IMR-90 (cell line): ENCODE measurements at regions not wholly inside any gene's neighbourhood (a gene's known extent, or its start where the extent isn't known, plus 50 kb on each side); places are given as distances from the start of the nearest gene placed in this dataset.

ENCODE experiments used
- ATAC-seq: fragments of 200-7000 bp; cut with Tn5 transposase; 2 replicates; pipeline ENCODE4 v1.9.1; 2020; ENCODE audit warnings: low read depth, mild to moderate bottlenecking, moderate library complexity
- BruUV-seq: library from RNA; stranded (reverse); fragments of 400-500 nt; replicated peaks from 2 replicates; lab custom pipeline; 2021; lab: Mats Ljungman, UMichigan
- CTCF ChIA-PET: fragments of 300-600 bp; formaldehyde crosslinking; extraction: SDS; loops from one replicate; lab custom pipeline; 2021; ENCODE audit warnings: antibody characterized with exemption; lab: Yijun Ruan, JAX
- POLR2A ChIA-PET: fragments of 300-600 bp; sonication (Branson Sonifier 250); formaldehyde crosslinking; loops from one replicate; lab custom pipeline; 2022; ENCODE audit warnings: antibody characterized with exemption; ENCODE audit not compliant: unreplicated experiment; lab: Charles Lee
- DNase-seq: peaks from one replicate; pipeline ENCODE4 v3.0.0; 2013
- H2AFZ ChIP-seq: replicated peaks from 2 replicates; pipeline ENCODE3; 2013; ENCODE audit warnings: low read length, mild to moderate bottlenecking; ENCODE audit not compliant: poor library complexity
- H2AK5ac ChIP-seq: 2 replicates; pipeline ENCODE4 v1.6.1; 2013; ENCODE audit warnings: low read depth, low read length, inconsistent platforms
- H2AK9ac ChIP-seq: replicated peaks from 2 replicates; pipeline ENCODE3; 2013; ENCODE audit warnings: mild to moderate bottlenecking, low read depth, low read length, moderate library complexity; ENCODE audit not compliant: poor library complexity
- H2BK120ac ChIP-seq: 2 replicates; pipeline ENCODE4 v1.6.1; 2013; ENCODE audit warnings: low read depth, low read length, inconsistent platforms
- H2BK15ac ChIP-seq: 3 replicates; pipeline ENCODE4 v1.6.1; 2013; ENCODE audit warnings: low read depth, low read length, inconsistent platforms
- H2BK20ac ChIP-seq: 2 replicates; pipeline ENCODE4 v1.6.1; 2013; ENCODE audit warnings: low read depth, mild to moderate bottlenecking, inconsistent platforms, low read length, moderate library complexity
- H2BK5ac ChIP-seq: 2 replicates; pipeline ENCODE4 v1.6.1; 2013; ENCODE audit warnings: mild to moderate bottlenecking, low read depth, low read length, inconsistent platforms; ENCODE audit not compliant: poor library complexity, severe bottlenecking
- H3K14ac ChIP-seq: replicated peaks from 2 replicates; pipeline ENCODE4 v1.6.1; 2013; ENCODE audit warnings: low read depth, low read length, inconsistent platforms
- H3K18ac ChIP-seq: 2 replicates; pipeline ENCODE4 v1.6.1; 2013; ENCODE audit warnings: low read depth, low read length, control low read depth
- H3K23ac ChIP-seq: 2 replicates; pipeline ENCODE4 v1.6.1; 2013; ENCODE audit warnings: low read depth, low read length, inconsistent platforms
- H3K27ac ChIP-seq: 2 replicates; pipeline ENCODE4 v1.5.1; 2013; ENCODE audit warnings: mild to moderate bottlenecking, control low read depth, low read length; ENCODE audit not compliant: insufficient read depth
- H3K27me3 ChIP-seq: 2 replicates; pipeline ENCODE4 v1.6.1; 2013; ENCODE audit warnings: low read length; ENCODE audit not compliant: control insufficient read depth, insufficient read depth
- H3K36me3 ChIP-seq: 2 replicates; pipeline ENCODE4 v1.6.1; 2013; ENCODE audit warnings: low read length, mixed read lengths; ENCODE audit not compliant: control insufficient read depth, insufficient read depth
- H3K4ac ChIP-seq: 2 replicates; pipeline ENCODE4 v1.6.1; 2013; ENCODE audit warnings: low read depth, low read length, inconsistent platforms
- H3K4me1 ChIP-seq: 2 replicates; pipeline ENCODE4 v1.6.1; 2013; ENCODE audit warnings: low read length, mixed read lengths; ENCODE audit not compliant: control insufficient read depth, insufficient read depth
- H3K4me2 ChIP-seq: 2 replicates; pipeline ENCODE4 v1.6.1; 2013; ENCODE audit warnings: low read depth, mild to moderate bottlenecking, control low read depth, low read length, moderate library complexity
- H3K4me3 ChIP-seq: 2 replicates; pipeline ENCODE4 v1.5.1; 2013; ENCODE audit warnings: low read depth, mild to moderate bottlenecking, control low read depth, low read length, moderate library complexity; ENCODE audit not compliant: insufficient read depth
- H3K56ac ChIP-seq: 2 replicates; pipeline ENCODE4 v1.6.1; 2013; ENCODE audit warnings: low read length, inconsistent platforms; ENCODE audit not compliant: insufficient read depth; ENCODE audit errors: extremely low read depth
- H3K79me1 ChIP-seq, 2 experiments: 2 replicates each; pipeline ENCODE4 v1.6.1; 2013; ENCODE audit warnings: low read length in 2 of 2, inconsistent platforms in 1 of 2, low read depth in 1 of 2
- H3K9ac ChIP-seq: 2 replicates; pipeline ENCODE4 v1.6.1; 2013; ENCODE audit warnings: low read depth, low read length, control low read depth
- H3K9me1 ChIP-seq: 2 replicates; pipeline ENCODE4 v1.6.1; 2013; ENCODE audit warnings: low read length, inconsistent platforms; ENCODE audit not compliant: insufficient read depth
- H3K9me3 ChIP-seq: 2 replicates; pipeline ENCODE4 v1.6.1; 2013; ENCODE audit warnings: low read length; ENCODE audit not compliant: control insufficient read depth, insufficient read depth
- H4K20me1 ChIP-seq: 2 replicates; pipeline ENCODE4 v1.6.1; 2013; ENCODE audit warnings: low read length, inconsistent platforms; ENCODE audit not compliant: insufficient read depth
- H4K5ac ChIP-seq: 2 replicates; pipeline ENCODE4 v1.6.1; 2013; ENCODE audit warnings: mild to moderate bottlenecking, low read depth, low read length, control low read depth
- H4K8ac ChIP-seq, 2 experiments: 2 replicates each; pipeline ENCODE4 v1.6.1; 2013; ENCODE audit warnings: low read depth in 2 of 2, low read length in 2 of 2, control low read depth in 1 of 2, inconsistent platforms in 1 of 2
- H4K91ac ChIP-seq: 2 replicates; pipeline ENCODE4 v1.6.1; 2013; ENCODE audit warnings: low read depth, low read length, inconsistent platforms; ENCODE audit not compliant: insufficient read depth
- BHLHE40 ChIP-seq: fragments of 150-350 bp; IDR thresholded peaks from 2 replicates; pipeline ENCODE4 v1.6.1; 2016; ENCODE audit warnings: mild to moderate bottlenecking, low read depth, low read length
- CEBPB ChIP-seq: IDR thresholded peaks from 2 replicates; pipeline ENCODE4 v1.6.1; 2012; ENCODE audit warnings: low read depth, low read length, improper control_type of control experiment
- ELK1 ChIP-seq: fragments of 150-350 bp; IDR thresholded peaks from 2 replicates; pipeline ENCODE4 v1.6.1; 2016; ENCODE audit warnings: low read depth, mild to moderate bottlenecking, low read length, moderate library complexity, borderline replicate concordance
- POLR2A ChIP-seq: IDR thresholded peaks from 2 replicates; pipeline ENCODE4 v1.6.1; 2012; ENCODE audit warnings: mild to moderate bottlenecking, low read depth, low read length
- SMC3 ChIP-seq: fragments of 150-350 bp; IDR thresholded peaks from 2 replicates; pipeline ENCODE4 v1.6.1; 2016; ENCODE audit warnings: low read depth, mild to moderate bottlenecking, antibody characterized with exemption, low read length, moderate library complexity
- WGBS, 2 experiments: methylation state at CpG; one replicate each; pipeline versions ENCODE4 v1.1.5 to v1.1.7; 2013; ENCODE audit warnings: missing lambda C conversion rate in 2 of 2; ENCODE audit not compliant: insufficient read length in 1 of 2; ENCODE audit errors: extremely low coverage in 2 of 2; 5-methylcytosine and 5-hydroxymethylcytosine counted together
- dilution Hi-C: fragments of 300-500 bp; cut with HindIII; formaldehyde crosslinking; loops from one replicate; pipeline ENCODE4 v1.14.3; 2018; ENCODE audit warnings: low sequenced_read_pairs; ENCODE audit not compliant: unreplicated experiment
- in situ Hi-C: fragments of 300-500 bp; cut with MboI; formaldehyde crosslinking; loops from 3 replicates; pipeline ENCODE4 v1.14.3; 2019; ENCODE audit warnings: low sequenced_read_pairs, inconsistent platforms, mixed read lengths
- intact Hi-C: fragments of 100-400 bp; cut with micrococcal nuclease; formaldehyde crosslinking; loops from 2 replicates; pipeline ENCODE4 v1.10.0; 2022

GRCh38 chr2:129800686-129801085 lies 178.8 kb upstream of the RAB6C start:
- WGBS, 2 experiments = no CpG with 5 or more reads among the region's 5 CpGs
- no peak overlapping the region for H4K8ac ChIP-seq
- H3K56ac ChIP-seq = no peak overlapping the region
- no peaks in the 10 kb centered on the region for H3K36me3 ChIP-seq
- in situ Hi-C loops (no loop called here), dilution Hi-C loops (no loop called here), intact Hi-C loops (no loop called here)
- no peak overlapping the region for H4K5ac ChIP-seq
- H3K23ac ChIP-seq = no peak overlapping the region
- no peaks in the 10 kb centered on the region for H3K27me3 ChIP-seq
- DNase-seq (no peak), ATAC-seq (no peak)
- no peak overlapping the region for H2AFZ ChIP-seq
- H3K9ac ChIP-seq = no peak overlapping the region
- no peaks in the 10 kb centered on the region for H4K20me1 ChIP-seq
- peaks cover 5% of the 10 kb centered on the region; the same call in 1 of the 2 replicates for H3K9me3 ChIP-seq
- no peak overlapping the region for H3K4ac ChIP-seq
- no peak overlapping the region for H3K14ac ChIP-seq
- H2AK5ac ChIP-seq = no peak overlapping the region
- CTCF ChIA-PET = no interaction called here
- no peak overlapping the region for H3K18ac ChIP-seq
- H3K4me2 ChIP-seq = no peak overlapping the region
- H3K27ac ChIP-seq = no peak overlapping the region
- H3K9me1 ChIP-seq = no peaks in the 10 kb centered on the region
- H3K79me1 ChIP-seq = no peaks in the 10 kb centered on the region
- H2AK9ac ChIP-seq = no peak overlapping the region
- H2BK15ac ChIP-seq = no peak overlapping the region
- no peak overlapping the region for H2BK5ac ChIP-seq
- POLR2A ChIA-PET = no interaction called here
- H3K4me3 ChIP-seq = no peak overlapping the region
- no peak overlapping the region for H2BK120ac ChIP-seq
- H2BK20ac ChIP-seq = no peak overlapping the region
- no peak for TF ChIP-seq CEBPB
- TF ChIP-seq POLR2A = no peak
- TF ChIP-seq SMC3 = no peak
- no peak for TF ChIP-seq BHLHE40
- TF ChIP-seq ELK1 = no peak
- no peaks in the 10 kb centered on the region for H3K4me1 ChIP-seq
- no peak overlapping the region for H4K91ac ChIP-seq
- BruUV-seq = no TSS peak
